Suppressor macrophage (primary cell): ENCODE measurements at regions not wholly inside any gene's neighbourhood (a gene's known extent, or its start where the extent isn't known, plus 50 kb on each side); places are given as distances from the start of the nearest gene placed in this dataset.

Source experiments
- DNase-seq, 4 experiments: peaks; one replicate each; pipeline ENCODE4 v3.0.0-alpha.2; 2020 to 2022

DNA sequence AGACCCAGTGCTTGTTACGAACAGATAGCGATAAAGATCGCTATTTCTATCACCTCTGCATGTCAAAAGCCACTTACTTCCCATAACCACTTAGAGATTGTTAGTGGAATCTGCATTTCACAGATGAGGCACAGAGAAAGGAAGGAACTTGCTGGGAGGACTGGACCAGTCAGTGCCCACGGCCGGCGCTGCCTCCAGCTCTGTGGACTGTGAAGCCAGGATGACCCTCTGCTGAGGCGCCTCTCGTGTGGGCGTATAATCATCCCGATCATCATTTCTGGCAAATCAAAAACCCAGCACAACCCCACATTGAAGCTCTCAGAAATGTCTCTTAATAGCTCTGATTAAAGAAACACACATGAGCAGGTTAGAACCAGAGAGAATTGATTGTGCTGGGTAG is 61.5 kb upstream of the ADRA2C start:
- DNase-seq, result no peak

DNA sequence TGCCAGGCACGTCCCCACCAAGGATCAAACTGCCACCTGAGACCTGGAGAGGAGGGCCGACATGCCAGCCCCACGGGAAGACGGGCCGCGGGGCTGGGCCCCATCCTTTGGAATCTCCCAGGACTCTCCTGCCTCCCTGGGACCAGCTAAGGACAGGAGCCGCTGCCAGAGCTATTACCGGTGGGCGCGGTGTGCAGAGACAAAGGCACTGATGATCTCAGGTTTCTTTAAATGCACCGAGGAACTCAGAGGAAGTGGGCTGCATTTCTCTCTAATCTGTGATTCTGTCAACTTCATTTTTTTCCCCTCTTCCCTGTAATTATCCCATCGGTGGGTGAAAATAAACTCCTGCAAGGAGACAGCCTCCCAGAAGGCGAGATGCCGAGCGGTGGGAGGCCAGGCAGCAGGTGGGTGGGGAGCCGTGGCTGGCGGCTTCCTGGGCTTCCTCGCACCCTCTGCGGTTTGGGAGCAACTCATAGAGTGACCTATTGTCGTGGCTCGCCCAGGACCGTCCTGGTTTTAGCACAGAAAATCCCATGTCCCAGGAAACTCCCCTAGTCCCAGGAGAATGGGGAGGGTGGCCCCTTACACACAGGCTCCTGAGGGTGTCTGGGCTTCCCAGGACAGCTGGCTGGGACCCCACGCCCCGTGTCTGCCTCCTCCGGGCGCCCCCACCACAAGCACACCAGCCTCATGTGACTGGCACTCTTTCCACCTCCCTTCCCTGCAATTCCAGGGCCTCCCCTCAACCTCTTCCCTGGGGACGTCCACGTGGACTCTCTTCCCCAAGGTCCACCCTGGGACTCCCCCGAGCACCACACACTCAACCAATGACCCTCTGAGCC is 62.3 kb upstream of the ADRA2C start:
- DNase-seq, result no peak

DNA sequence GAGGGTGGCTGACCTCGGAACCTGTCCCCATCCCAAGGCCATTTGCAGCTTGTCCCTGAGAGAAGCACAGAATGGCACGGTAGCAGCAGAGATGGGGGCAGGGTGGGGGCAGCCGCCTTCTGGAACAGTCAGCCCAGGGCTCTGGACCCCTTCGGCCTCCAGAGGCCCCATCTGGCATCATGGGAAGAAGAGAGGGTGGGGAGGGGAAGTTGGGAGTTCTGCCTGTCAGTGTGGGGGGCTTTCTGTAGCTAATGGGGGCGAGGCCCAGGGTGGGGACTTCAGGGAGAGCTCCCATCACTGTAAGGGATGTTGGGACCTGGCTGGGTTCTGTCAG is 62.9 kb upstream of the ADRA2C start:
- DNase-seq, result no peak

DNA sequence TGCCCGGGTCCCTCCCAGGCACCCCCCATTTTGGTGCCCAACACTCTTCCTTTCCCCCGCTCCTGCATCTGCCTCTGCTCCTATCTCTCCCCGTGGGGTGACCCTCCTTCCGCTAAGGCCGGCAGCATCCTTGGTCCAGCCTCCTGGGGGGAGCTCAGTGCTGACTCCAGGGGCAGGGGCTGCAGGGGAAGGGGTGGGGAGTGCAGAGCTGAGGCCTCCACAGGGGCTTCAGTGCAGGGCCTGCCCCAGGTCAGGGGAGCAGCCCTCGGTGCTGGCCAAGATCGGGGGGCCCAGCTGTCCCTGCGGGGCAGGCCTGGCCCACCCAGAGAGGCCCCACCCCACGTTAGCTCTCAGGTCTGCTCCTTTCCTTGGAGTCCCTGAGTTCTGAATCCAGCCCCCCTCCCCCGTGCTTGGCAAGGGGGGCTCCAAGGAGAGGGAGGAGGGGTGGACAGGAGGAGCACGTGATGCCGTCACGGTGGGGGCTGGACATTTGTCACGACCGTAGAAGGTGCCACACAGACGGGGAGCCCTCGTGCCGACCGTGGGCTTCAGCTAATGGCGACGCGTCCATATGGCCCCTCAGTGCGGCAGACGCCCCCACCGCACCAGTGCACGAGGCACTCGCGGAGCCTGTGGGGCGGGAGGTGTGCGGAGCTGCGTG is 63.5 kb upstream of the ADRA2C start:
- DNase-seq, result no peak

DNA sequence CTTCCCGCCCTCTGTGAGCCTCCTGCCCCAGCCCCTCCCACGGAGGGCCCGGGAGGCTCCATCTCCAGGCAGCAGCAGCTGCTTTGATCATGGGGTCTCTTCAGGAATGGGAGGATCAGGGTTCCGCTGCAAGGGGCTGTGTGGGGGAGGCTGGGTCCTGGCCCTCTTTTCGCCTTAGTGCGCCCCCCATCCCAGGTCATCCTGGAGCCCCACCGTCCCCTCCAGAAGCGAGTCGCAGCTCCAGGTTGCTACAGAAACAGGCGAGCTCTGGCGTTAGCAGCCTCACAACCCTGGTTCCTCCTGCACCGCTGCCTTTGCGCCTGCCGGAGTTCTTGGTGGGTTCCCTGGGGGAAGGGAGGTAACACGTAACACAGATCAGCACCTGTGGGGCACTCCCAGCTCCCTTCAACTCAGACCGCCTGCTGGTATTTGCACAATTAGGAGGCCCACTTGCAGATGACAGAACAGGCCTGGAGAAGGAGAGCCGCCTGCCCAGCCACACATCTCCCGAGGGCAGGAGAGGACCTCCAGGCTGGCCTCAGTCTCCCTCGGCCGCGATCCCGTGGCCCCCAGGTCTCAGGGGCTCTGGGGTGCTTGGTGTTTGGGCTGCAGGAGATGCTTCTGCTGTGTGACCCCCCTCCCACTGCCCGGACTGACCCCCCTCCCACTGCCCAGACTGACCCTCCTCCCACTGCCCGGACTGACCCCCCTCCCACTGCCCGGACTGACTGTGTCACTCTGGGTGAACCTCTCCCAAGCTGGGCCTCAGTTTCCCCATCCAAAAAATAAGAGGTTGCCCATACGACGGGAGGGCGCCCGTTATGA is 64.2 kb upstream of the ADRA2C start:
- DNase-seq, result no peak

DNA sequence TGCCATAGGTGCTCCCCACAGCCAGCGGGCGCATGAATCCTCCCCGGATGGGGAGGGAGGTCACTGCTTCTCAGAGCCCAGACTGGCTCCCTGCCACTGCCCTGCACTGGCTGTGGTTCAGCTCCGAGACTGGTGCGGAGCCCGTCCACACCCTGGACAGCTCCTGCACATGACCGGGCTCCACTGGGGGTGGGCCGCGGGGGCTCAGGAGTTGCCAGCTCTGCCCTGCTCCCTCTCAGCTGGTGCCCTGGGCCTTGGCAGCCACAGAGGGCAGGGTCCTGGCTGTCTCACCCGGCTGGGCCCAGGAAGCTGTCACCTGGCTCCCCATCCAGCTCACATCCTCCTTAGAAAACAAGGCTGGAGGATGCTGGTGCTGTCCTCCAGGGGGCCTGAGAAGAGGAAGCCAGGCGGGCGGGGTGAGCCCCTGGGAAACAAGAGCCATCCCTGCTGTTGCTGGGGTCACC is 64.9 kb upstream of the ADRA2C start:
- DNase-seq, result no peak

DNA sequence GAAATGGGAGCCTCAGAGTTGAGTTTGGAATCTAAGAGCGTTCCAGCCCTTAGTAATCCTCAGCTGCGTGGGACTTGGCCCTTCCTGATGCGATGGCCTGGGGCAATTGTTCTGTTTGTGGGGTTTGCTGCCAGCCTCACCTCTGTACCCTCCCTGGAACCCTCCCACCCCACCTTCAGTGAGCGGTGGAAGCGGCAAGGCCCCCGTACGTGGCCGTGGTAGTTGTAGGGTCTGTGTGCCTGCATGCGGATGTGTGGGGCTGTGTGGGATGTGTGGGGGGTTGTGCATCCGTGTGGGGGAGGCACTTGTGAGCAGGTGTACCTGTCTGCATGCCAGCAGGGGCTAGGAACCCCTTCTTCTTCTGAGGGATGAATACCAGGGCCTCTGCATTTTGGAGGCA is 65.4 kb upstream of the ADRA2C start:
- no peak for DNase-seq

DNA sequence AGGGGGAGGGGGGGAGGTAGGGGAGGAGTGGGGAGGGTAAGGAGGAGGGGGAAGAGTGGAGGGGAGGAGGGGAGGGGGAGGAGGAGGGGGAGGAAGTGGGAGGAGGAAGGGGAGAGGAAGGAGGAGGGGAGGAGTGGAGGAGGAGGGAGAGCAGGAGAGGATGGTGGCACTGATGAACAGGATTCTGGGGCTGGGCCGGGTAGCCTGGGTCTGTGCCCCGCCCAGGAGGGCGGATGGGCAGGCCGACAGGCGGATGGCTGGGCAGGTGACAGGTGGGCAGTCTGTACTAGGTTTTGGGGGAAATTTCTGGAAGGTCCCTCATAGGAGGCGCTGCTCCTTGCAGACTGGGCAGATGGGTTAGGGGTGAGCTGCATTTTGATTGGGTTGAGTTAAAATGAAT is 66.0 kb upstream of the ADRA2C start:
- DNase-seq, result no peak

DNA sequence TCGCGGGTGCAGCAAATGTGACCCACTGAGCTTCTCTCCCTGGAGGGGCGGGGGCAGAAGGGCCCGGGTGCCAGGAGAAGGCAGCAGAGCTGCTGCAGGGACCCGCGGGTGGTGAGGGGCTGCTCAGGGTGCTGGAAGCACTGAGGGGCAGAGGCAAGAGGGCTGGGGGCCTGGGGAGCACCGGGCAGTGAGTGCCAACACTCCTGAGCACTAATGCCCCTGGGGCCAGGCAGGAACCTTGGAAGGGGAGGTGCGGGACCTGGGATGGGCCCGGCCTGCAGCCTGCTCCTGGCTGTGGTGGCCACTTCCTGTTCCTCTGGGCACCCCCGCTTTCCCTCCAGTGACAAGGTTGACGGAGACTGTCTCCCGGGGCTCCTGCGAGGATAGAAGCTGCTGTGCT is 66.5 kb upstream of the ADRA2C start:
- DNase-seq, result no peak

DNA sequence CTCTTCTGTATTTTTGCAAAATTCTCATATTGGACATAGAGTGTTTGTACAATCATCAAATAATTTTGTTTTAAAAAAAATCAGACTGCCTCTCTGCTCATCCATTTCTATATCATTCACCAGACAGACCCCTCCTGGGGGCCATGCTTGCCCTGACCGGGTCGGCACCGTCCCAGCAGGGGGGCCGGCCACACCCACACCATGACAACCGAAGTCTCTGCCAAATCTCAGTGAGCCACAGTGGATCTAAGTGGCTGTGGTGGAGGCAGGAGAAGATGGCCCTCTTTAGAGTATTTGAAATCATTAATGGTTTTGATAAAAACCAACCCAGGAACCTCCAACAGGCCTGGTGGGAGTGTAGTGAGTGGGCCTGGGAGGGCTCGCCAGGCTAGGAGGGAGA is 66.9 kb upstream of the ADRA2C start:
- no peak for DNase-seq

DNA sequence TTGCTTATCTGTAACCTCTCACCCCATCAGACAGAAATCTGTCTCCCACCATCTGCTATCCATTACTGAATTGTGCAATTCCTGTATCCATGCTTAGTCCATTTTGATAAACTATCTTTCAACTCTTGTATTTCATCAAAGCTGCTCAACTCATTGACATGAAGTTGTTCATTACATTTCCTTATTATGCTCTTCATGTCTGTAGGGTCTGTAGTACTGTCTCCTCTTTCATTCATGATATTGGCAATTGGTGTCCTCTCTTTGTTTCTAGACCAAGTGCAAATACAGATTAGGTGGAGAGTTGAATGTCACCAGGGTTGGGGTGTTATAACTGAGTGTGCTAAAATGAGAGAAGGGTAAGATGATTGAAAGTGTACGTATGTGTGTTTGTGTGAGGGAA is 69.2 kb upstream of the ADRA2C start:
- no peak for DNase-seq

DNA sequence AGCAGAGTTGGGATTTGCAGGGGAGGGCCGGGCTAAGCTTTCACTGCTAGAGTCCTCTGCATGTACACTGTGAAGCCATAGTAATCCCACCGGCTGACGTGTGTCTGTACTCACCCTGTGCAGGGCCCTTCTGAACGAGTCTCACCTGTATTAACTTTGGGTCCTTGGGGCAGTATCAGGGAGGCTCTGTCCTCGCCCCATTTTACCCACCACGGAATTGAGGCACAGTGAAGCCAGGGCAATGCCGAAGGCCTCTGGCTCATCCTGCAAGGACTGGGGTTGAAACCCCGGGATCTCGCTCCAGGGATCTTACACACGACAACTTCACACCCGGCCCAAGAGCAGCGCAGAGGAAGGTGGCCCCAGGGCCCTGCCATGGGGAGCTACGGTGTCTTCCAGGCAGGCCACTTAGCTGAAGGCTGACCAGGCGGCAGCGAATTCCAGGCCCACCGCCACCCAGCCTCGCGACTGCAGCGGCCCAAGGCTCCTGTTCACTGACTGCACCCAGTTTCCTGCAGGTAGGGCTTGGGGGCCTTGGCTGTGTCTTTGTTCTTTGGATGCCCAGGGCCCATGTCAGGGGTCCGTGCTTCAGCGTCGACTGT is 75.5 kb upstream of the ADRA2C start:
- DNase-seq, result no peak

DNA sequence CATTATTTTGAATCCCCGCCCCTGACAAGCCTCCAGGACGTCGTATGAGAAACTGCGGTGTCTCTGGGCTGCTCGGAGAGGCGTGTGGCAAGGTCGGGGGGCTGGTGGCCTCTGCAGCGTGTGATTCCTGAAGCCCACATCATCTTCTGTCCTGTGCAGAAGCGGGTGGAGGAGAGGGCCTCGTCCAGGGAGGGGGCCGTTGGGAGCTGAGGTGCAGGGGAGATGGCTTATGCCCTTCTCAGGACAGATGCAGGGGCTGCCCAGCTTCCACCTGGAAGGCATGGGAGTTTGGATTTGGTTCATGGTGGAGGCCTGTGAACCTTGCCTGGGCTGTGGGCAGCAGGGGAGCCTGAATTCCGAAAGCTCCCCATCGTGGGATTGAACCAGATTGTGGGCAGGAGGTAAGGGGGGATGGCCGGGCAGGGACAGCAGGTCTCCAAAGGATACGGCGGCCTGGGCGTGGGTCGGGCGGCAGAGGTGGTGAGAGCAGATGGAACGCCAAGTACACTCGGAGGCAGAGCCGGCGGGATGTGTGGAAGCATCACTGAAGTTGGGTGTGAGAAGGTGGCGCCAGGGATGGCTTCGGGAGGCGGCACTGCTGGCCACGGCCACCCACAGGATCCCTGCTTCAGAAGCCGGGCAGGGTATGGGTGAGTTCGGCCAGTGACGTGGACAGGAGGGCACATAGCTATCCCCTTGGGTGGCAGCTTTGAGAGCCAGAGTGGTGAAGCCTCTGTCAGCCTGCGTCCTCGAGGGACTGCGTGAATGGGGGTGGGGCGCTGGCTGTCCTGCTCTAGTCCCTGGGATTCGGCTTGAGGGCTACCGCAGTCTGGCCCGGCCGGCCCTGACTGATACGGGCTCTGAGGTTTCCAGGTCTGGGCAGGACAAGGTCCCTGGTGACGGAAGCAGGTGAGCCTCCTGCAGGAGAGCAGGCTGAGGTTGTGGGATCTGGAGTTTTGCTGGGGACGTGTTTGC is 76.3 kb upstream of the ADRA2C start:
- DNase-seq, result no peak

DNA sequence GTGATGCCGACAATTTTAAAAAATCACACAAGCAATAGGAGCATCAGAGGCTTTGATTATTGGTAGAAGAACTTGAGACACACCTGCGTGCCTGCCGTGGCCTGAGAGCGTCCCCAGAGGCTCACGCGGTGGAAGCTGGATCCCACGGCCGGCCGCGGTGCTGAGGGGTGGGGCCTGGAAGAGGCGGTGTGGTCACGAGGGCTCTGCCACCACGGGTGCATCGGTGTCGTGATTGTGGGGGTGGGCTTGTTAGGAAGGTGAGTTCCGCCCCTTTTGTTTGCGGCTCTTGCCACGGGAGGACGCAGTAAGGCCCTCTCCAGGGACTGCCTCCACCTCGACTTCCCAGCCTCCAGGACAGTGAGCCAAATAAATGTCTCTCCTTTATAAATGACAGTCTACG is 77.2 kb upstream of the ADRA2C start:
- DNase-seq, result no peak

DNA sequence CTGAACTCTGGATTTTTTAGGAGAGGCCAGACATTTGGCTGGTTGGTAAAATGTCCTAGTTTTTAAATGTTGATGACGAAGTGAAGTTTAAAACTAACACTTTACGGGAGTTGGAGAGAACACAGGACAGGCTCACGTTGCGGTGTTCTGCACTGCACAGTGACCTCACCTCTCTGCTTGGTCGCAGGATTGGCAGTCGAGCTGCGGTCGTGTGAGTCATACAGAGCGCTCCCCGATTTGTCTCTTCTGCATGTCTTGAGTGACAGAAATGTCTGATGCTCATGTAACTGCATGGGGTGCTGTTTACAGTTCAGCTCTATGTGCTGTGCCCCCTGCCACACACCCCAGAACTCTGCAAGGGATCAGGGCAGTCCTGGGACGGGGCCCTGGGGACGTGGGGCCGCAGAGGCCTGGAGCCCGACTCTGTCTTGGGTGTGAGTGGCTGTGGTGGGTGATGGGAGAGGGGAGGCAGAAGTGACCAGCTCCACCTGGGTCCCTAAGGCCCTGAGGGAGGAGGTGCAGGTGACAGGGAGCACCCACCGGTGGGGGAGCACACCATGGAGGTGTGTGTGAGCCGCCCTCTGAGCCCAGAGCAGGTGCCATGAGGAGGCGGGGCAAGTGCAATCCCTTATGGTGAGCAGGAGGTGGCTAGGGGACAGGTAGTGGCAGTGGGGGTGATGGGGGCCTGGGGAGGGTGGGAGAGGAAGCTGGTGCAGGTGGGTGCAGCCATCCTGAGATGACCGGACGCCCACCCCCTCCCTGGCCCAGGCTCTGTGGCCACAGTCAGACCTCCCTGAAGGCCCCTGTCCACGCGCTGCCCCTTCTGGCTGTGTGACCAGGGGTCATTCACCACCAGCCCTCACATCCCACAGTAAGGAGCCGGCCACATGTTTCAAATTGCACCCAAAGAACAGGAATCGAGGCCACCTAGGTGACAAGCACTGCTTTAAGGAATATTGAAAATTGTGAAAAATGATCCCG is 77.9 kb upstream of the ADRA2C start:
- no peak for DNase-seq

DNA sequence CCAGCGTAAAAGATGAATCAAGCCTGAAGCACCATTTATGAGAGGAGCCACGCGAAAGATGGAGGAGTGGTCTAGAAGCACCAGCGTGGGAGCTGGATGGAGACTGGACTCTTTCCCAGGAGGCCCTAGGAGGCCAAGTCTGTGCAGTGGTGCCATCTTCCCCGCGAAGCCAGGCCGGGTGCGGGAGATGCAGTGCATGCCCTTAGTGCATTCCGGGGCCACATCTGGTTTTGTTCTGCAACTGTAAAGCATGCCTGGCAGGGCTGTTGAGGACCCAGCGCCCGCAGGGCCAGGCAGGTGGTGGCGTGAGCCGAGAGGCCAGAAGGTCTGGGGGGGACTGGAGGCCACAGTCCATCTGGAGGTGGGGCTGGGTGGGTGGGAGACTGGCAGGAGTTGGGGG is 78.6 kb upstream of the ADRA2C start:
- no peak for DNase-seq

DNA sequence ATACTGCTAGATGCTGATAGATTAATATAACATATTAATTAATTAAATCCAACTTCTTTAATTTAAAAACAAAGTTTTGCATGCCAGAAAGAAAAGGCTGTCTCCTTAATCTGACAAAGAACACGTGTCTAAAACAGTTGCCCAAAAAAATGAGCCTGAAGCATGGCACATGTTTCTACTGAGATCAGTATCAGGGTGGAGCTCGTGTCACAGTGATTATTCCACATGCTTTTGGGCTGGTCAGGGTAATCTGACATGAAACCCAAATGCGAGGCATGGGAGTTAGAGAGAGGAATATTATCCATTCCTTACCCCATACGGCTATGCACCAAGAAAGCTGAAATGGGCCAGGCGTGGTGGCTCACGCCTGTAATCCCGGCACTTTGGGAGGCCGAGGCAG is 79.4 kb upstream of the ADRA2C start:
- no peak for DNase-seq

DNA sequence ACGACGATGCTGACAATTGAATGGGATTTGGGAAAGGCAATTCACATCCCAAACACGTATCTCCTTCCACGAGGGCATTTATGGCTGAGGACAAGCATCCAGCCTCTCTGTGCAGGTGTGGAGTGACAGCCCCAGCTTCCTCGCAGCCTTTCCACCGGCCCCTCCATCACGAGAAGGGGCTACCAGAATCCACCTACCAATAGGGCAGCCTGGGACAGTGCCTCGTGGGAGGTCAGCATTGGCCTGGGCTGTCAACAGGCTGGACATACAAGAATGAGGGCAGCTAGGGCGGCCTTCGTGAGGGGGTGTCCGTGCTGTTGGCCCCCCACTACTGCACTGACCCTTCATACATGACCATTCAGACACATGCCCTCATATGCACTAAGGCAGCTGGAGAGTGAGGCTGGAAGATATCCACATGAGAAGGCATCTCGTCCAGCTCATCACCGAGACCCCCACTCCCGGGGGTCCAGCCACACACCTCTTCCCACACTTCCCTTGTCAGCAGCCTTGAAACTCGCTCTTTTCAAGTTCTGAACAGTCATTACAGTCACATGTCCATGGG is 81.0 kb upstream of the ADRA2C start:
- no peak for DNase-seq

DNA sequence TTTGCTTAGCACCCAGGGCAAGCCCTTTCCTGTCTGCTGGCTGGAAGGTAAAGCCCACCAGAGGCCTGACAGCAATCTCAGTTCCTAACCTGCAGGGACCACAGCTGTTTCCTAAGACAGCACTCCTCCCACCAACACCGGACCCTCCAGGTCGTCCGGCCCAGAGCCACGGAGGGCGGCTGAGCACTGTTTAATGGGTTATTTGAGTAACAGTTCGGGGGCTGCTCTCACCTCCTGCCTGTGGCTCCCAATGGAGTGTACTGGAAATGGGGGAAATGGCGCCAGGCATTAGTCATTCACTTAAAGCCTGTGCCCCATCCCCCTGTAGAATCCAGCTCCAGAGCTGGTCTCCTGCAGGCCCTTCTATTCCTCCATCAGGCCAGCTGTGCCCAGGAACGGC is 81.6 kb upstream of the ADRA2C start:
- no peak for DNase-seq

DNA sequence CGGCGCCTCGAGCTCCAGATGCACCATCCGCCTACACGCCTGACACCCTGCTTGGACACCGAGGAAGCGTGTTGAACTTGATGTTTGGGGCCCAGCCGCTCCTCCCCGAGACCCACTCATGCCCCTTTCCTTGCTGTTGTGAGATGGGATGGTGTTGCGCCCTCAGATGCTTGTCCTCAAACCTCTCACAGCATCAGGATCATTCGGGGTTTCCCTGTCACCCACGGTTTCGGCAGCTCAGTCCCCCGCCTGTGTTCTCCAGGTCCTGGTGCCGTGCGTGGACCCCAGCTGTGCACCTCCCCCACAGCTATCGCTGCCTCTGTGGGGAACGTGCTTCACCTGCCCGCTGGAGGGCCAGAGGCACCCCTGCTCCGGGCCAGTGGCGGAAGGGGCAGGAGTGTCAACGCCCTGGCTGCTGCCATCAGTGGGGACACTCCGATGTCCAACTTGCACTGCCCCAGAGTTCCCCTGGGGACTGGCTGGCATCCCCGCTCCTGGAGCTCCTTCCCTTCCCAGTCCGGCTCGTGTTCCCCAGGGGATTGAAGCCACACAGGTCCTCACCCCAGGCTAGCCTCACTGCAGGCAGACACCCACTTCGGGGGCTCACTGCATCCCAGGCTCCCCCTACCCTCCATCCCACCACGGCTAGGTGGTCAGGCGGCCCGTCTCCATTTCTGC is 82.3 kb upstream of the ADRA2C start:
- DNase-seq, result no peak
